ENCODE measurements at regions not wholly inside any gene's neighbourhood (a gene's known extent, or its start where the extent isn't known, plus 50 kb on each side); places are given as distances from the start of the nearest gene placed in this dataset.

DNA sequence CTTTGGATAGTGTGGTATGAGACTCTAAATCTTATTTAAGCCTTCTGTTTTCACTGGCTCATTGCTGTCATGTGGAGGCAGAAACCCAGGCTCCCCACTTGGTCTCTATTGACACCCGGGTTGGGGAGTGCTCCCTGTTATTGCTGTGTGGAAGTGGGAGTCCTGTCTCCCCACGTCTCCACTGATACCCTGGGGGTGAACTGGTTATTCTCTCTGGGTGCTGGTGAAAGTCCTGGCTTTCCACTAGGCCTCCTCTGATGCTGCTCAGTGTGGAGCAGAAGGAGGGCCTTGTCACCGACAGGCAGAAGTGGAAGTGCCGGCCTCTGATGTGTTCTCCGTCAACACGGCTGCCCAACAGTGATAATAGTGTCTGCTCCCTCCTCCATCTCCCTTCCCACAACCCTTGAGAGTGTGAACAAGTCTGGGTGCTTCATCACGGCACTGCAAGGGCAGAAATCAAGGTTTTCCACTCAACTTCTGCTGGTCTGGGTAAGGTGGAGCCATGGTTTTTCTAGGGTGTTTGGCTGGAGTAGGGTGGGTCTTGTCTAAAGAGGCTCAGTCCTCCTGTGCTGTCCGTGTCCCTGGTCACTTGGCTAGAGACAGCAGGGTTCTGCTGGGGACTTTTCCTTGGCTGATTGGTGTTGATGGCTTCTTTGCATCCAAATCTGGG, 240.7 kb upstream of the B3GAT1 start:
- H3K27me3 ChIP-seq (ENCODE audit: control insufficient read depth in 5 of 5, insufficient read depth in 4 of 5, low read length in 5 of 5) = peaks cover 5 to 26% (median 13%) of the 10 kb centered on the region in 5 donors
- no peaks in the 10 kb centered on the region for H3K9me3 ChIP-seq (ENCODE audit: control insufficient read depth in 5 of 5, low read length in 5 of 5)
- no peaks in the 10 kb centered on the region for H3K4me1 ChIP-seq (ENCODE audit: control insufficient read depth in 5 of 5, insufficient read depth in 5 of 5, low read length in 5 of 5)
- no peak overlapping the region for H3K27ac ChIP-seq (ENCODE audit: low read depth, low read length)
- no peak overlapping the region for H3K9ac ChIP-seq (ENCODE audit: low read length in 5 of 5)
- no peak overlapping the region for H3K4me3 ChIP-seq (ENCODE audit: low read depth in 1 of 5, low read length in 5 of 5)
- H3K36me3 ChIP-seq (ENCODE audit: control insufficient read depth in 5 of 5, insufficient read depth in 5 of 5, low read length in 5 of 5) = no peaks in the 10 kb centered on the region

- Histone ChIP-seq H3K27me3 (ENCODE audit: control insufficient read depth in 5 of 5, insufficient read depth in 4 of 5, low read length in 5 of 5) (peaks cover 0 to 26% (median 10%) of the 10 kb centered on the region in 5 donors), H3K4me1 (ENCODE audit: control insufficient read depth in 5 of 5, insufficient read depth in 5 of 5, low read length in 5 of 5) (no peaks in the 10 kb centered on the region), H3K4me3 (ENCODE audit: low read depth in 1 of 5, low read length in 5 of 5) (no peak overlapping the region), H3K36me3 (ENCODE audit: control insufficient read depth in 5 of 5, insufficient read depth in 5 of 5, low read length in 5 of 5) (no peaks in the 10 kb centered on the region), H3K9me3 (ENCODE audit: control insufficient read depth in 5 of 5, low read length in 5 of 5) (no peaks in the 10 kb centered on the region), H3K27ac (ENCODE audit: low read depth, low read length) (no peak overlapping the region), H3K9ac (ENCODE audit: low read length in 5 of 5) (no peak overlapping the region)
These were observed 235.2 kb upstream of the B3GAT1 start for GRCh38 chr11:134647066-134647743.

DNA sequence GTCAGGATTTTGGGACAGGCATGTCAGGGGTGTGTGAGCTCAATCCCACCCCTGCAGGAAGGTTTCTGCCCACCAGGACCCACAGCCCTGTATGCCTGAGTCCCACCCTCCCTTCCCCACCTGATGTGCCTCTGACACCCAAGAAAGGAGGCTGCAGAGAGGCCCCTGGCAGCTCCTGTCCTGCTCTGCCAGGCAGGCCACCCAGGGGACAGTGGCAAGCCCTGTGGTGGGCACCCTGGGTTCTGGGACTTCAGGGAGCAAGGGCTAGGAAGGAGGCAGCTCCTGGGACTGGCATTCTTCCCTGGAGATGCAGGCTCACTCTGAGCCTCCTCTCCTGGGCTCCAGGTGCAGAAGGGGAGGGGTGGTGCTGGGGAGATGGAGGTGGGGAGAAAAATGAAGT, 234.5 kb upstream of the B3GAT1 start:
- no peaks in the 10 kb centered on the region for H3K4me1 ChIP-seq (ENCODE audit: control insufficient read depth in 5 of 5, insufficient read depth in 5 of 5, low read length in 5 of 5)
- H3K36me3 ChIP-seq (ENCODE audit: control insufficient read depth in 5 of 5, insufficient read depth in 5 of 5, low read length in 5 of 5) = no peaks in the 10 kb centered on the region
- no peak overlapping the region for H3K9ac ChIP-seq (ENCODE audit: low read length in 5 of 5)
- H3K27me3 ChIP-seq (ENCODE audit: control insufficient read depth in 5 of 5, insufficient read depth in 4 of 5, low read length in 5 of 5) = peaks cover 0 to 32% (median 12%) of the 10 kb centered on the region in 5 donors
- H3K9me3 ChIP-seq (ENCODE audit: control insufficient read depth in 5 of 5, low read length in 5 of 5) = no peaks in the 10 kb centered on the region
- H3K27ac ChIP-seq (ENCODE audit: low read depth, low read length) = no peak overlapping the region
- H3K4me3 ChIP-seq (ENCODE audit: low read depth in 1 of 5, low read length in 5 of 5) = no peak overlapping the region

DNA sequence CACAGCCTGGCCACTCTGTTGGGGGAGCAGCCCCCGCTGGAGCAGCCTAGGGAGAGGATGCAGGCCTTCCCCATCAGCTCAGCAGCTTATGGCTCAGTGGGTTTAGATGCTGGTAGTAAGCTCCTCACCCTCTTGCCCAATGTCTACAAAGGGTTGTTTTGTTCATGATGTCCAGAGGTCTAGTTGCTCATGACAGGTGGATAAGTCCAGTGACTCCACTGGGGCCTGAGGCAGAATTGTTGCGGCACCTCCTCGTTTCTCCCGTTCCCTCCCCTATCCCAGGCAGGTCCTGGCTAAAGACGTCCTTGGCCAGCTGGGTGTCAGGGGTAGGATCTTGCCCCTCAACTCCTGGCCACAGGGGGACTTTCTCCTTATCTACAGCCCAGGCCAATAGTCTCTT, 233.5 kb upstream of the B3GAT1 start:
- peaks cover 3 to 35% (median 13%) of the 10 kb centered on the region in 5 donors for H3K27me3 ChIP-seq (ENCODE audit: control insufficient read depth in 5 of 5, insufficient read depth in 4 of 5, low read length in 5 of 5)
- H3K36me3 ChIP-seq (ENCODE audit: control insufficient read depth in 5 of 5, insufficient read depth in 5 of 5, low read length in 5 of 5) = no peaks in the 10 kb centered on the region

GRCh38 chr11:134644476-134645456, 232.7 kb upstream of the B3GAT1 start:
- no peaks in the 10 kb centered on the region for H3K4me1 ChIP-seq (ENCODE audit: control insufficient read depth in 5 of 5, insufficient read depth in 5 of 5, low read length in 5 of 5)
- no peaks in the 10 kb centered on the region for H3K36me3 ChIP-seq (ENCODE audit: control insufficient read depth in 5 of 5, insufficient read depth in 5 of 5, low read length in 5 of 5)
- H3K27ac ChIP-seq (ENCODE audit: low read depth, low read length) = no peak overlapping the region
- no peaks in the 10 kb centered on the region for H3K9me3 ChIP-seq (ENCODE audit: control insufficient read depth in 5 of 5, low read length in 5 of 5)
- H3K4me3 ChIP-seq (ENCODE audit: low read depth in 1 of 5, low read length in 5 of 5) = no peak overlapping the region
- H3K27me3 ChIP-seq (ENCODE audit: control insufficient read depth in 5 of 5, insufficient read depth in 4 of 5, low read length in 5 of 5) = peaks cover 3 to 41% (median 16%) of the 10 kb centered on the region in 5 donors
- H3K9ac ChIP-seq (ENCODE audit: low read length in 5 of 5) = no peak overlapping the region

More for the DNA sequence above, 233.5 kb upstream of the B3GAT1 start:
- H3K9me3 ChIP-seq (ENCODE audit: control insufficient read depth in 5 of 5, low read length in 5 of 5) = no peaks in the 10 kb centered on the region
- no peak overlapping the region for H3K4me3 ChIP-seq (ENCODE audit: low read depth in 1 of 5, low read length in 5 of 5)
- H3K27ac ChIP-seq (ENCODE audit: low read depth, low read length) = no peak overlapping the region
- H3K9ac ChIP-seq (ENCODE audit: low read length in 5 of 5) = no peak overlapping the region
- no peaks in the 10 kb centered on the region for H3K4me1 ChIP-seq (ENCODE audit: control insufficient read depth in 5 of 5, insufficient read depth in 5 of 5, low read length in 5 of 5)

GRCh38 chr11:134643115-134644012, 231.3 kb upstream of the B3GAT1 start:
- Histone ChIP-seq H3K27me3 (ENCODE audit: control insufficient read depth in 5 of 5, insufficient read depth in 4 of 5, low read length in 5 of 5) (peaks cover 3 to 41% (median 16%) of the 10 kb centered on the region in 5 donors), H3K4me3 (ENCODE audit: low read depth in 1 of 5, low read length in 5 of 5) (no peak overlapping the region), H3K36me3 (ENCODE audit: control insufficient read depth in 5 of 5, insufficient read depth in 5 of 5, low read length in 5 of 5) (no peaks in the 10 kb centered on the region), H3K27ac (ENCODE audit: low read depth, low read length) (no peak overlapping the region), H3K9me3 (ENCODE audit: control insufficient read depth in 5 of 5, low read length in 5 of 5) (no peaks in the 10 kb centered on the region), H3K9ac (ENCODE audit: low read length in 5 of 5) (no peak overlapping the region), H3K4me1 (ENCODE audit: control insufficient read depth in 5 of 5, insufficient read depth in 5 of 5, low read length in 5 of 5) (no peaks in the 10 kb centered on the region)

DNA sequence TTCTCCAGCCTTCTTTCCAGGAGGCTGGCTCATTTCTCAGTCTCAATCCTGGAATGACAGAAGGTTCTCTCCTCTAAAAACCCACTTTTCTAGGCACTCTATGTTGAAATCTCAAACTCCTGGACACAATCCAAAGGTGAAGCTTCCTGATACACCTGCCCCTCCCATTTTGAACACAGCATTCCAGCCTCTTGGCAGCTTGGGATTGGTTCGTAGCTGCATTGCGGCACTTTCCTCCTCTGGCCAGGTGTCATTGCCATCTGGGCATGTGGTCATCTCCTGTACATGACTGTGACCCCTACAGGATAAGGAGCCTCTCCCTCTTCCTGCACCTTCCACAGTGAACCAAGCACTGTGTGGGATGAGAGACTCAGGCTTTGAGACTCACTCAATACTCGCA, 230.2 kb upstream of the B3GAT1 start:
- no peaks in the 10 kb centered on the region for H3K4me1 ChIP-seq (ENCODE audit: control insufficient read depth in 5 of 5, insufficient read depth in 5 of 5, low read length in 5 of 5)
- H3K9me3 ChIP-seq (ENCODE audit: control insufficient read depth in 5 of 5, low read length in 5 of 5) = no peaks in the 10 kb centered on the region
- H3K27ac ChIP-seq (ENCODE audit: low read depth, low read length) = no peak overlapping the region
- H3K9ac ChIP-seq (ENCODE audit: low read length in 5 of 5) = no peak overlapping the region
- no peak overlapping the region for H3K4me3 ChIP-seq (ENCODE audit: low read depth in 1 of 5, low read length in 5 of 5)
- H3K27me3 ChIP-seq (ENCODE audit: control insufficient read depth in 5 of 5, insufficient read depth in 4 of 5, low read length in 5 of 5) = peaks cover 3 to 37% (median 16%) of the 10 kb centered on the region in 5 donors
- H3K36me3 ChIP-seq (ENCODE audit: control insufficient read depth in 5 of 5, insufficient read depth in 5 of 5, low read length in 5 of 5) = no peaks in the 10 kb centered on the region

- no peak overlapping the region for H3K4me3 ChIP-seq (ENCODE audit: low read depth in 1 of 5, low read length in 5 of 5)
- peaks cover 3 to 37% (median 17%) of the 10 kb centered on the region in 5 donors for H3K27me3 ChIP-seq (ENCODE audit: control insufficient read depth in 5 of 5, insufficient read depth in 4 of 5, low read length in 5 of 5)
- H3K9ac ChIP-seq (ENCODE audit: low read length in 5 of 5) = no peak overlapping the region
- no peaks in the 10 kb centered on the region for H3K9me3 ChIP-seq (ENCODE audit: control insufficient read depth in 5 of 5, low read length in 5 of 5)
- no peaks in the 10 kb centered on the region for H3K36me3 ChIP-seq (ENCODE audit: control insufficient read depth in 5 of 5, insufficient read depth in 5 of 5, low read length in 5 of 5)
- no peak overlapping the region for H3K27ac ChIP-seq (ENCODE audit: low read depth, low read length)
- no peaks in the 10 kb centered on the region for H3K4me1 ChIP-seq (ENCODE audit: control insufficient read depth in 5 of 5, insufficient read depth in 5 of 5, low read length in 5 of 5)
These were observed 229.2 kb upstream of the B3GAT1 start for GRCh38 chr11:134640971-134641968.
